ENCODE measurements at regions not wholly inside any gene's neighbourhood (a gene's known extent, or its start where the extent isn't known, plus 50 kb on each side); places are given as distances from the start of the nearest gene placed in this dataset.
A peak's percentile ranks its signal among the peaks of the same experiment; 100 is the strongest.

DNA sequence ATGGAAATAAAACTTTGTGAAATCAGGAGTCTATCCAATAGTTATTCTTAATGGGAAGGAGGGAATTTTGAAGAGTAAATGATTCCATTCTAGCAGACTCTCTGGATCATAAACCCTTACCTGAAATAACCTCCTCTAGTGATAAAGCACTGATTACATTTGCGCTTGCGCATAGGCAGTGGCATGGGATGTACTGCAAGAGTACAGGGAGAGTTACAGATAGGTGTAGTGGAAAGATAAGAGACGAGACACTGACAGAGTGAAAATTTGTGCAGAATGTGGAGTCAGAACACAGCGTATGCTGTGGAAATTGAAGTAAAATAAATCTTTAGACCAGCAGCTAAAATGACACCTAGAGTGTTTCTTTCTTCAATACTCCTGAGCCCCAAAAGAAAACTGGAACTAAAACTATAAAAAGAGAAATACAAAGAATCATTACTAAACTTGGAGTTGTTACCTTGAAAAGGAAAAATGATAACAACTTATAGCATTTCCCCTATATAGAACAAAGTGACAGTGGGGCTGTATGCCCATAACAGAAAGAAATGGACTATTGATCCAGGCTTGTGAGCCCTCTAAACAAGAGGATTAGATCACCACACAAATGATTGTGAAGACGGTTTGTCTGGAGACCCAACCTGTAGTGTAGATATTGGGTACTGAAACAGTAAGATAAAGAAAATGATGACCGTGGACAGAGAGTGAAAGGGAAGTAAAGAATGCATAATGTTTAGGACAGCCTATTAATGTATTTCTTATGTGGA lies 1471.2 kb upstream of the NUDT12 start:
- no peak for DNase-seq

DNA sequence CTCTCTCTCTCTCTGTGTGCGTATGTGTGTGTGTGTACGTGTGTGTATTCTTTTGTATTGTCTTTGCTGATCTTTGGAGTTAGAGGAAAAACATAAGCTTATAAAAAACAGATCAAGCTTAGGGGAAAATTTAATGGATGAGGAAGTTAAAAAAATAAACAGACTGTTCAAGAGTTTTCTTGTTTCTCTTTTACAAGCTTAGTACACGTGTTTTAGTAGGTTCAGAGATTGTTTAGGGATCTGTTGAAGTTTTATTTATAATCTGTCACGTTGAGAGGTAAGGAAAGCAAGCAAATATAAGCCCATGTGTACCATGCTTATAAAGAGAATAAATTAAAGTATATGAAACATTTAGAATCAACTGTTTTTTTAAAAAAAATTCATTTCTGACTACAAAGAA lies 1470.3 kb upstream of the NUDT12 start:
- no peak for DNase-seq

DNA sequence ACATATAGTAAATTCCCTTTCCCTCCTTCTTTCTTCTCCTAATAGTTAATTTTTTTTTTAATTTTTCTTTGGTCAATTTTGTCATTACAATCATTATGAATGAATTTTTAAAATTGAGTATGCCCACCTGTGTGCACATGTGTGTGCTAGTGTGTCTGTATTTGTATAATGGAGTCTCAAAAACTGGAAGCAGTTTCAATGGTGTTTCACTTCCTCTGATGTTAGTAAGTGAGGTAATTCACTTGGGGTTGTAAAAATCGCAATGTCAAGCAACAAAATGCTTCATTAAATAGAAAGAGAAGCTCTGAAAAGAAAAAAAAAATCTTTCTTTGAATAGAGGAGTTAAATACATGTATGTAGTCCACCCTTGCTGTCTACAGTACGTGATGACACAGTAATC lies 1467.6 kb upstream of the NUDT12 start:
- no peak for DNase-seq

DNA sequence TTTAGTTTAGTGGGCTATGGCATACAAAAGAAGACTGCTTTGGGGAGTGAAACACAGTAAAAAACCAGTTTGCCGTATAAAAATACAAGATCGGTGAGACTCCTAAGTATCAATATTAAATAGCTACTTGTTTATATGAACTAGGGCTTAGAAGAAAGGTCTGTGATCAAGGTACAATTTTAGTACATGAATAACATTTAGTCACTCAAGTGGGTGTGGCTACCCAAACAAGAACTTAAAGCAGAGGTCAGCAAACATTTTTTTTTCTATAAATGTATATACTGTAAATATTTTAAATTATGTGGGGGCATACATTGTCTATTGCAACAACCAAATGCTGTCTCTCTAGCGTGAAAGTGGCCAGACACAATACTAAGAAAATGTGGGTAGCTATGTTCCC lies 1452.5 kb upstream of the NUDT12 start:
- DNase-seq, result no peak

DNA sequence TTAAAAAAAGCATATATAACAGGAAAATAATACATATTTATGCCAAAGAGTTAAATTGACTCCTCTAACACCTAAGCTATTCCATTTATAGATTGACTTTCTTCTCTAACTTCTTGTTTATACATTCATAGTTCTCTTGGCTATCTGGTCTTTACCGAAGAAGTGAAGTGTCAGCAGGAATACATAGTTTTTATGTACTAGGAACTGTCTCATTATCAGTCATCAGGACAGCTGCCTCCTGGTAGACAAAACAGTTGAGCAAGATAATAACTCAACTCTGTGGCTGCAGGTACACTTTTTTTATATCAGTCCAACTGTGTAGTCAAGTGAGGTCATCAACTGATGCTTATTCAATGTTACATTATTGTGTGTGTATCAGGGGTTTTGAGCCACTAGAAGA lies 1436.0 kb upstream of the NUDT12 start:
- DNase-seq, result no peak

DNA sequence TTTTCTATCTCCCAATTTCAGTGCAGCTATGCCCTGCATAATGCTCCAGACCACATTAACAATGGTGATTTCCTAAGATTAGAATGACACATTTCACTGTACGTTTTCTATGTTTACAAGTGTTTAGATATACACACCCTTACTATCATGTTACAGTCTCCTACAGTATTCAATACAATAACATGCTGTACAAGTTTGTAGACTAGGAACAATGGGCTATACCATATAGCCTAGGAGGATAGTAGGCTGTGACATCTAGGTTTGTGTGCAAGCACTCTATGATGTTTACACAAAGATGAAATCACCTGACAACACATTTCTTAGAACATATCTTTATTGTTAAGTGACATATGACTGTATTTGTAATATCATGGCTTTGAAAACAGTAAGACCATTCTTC lies 1435.6 kb upstream of the NUDT12 start:
- DNase-seq, result no peak

DNA sequence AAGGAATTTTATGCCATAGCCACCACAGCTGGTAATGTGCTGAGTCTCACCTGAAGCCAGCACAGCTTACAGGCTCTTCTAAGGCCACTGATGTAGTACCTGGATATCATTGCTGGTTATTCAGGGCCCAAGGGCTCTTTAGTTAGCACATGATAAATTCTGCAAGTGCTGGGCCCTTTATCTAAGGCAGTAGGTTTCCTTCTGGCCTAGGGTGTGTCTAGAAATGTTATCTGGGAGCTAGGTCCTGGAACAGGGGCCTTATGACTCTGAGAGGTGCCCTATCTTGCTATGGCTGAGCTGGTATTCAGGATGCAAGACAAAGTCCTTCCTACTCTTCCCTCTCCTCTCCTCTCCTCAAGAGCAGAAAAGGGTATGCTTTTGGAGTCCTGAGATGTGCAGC lies 1424.5 kb upstream of the NUDT12 start:
- peak; percentile 1 for DNase-seq

DNA sequence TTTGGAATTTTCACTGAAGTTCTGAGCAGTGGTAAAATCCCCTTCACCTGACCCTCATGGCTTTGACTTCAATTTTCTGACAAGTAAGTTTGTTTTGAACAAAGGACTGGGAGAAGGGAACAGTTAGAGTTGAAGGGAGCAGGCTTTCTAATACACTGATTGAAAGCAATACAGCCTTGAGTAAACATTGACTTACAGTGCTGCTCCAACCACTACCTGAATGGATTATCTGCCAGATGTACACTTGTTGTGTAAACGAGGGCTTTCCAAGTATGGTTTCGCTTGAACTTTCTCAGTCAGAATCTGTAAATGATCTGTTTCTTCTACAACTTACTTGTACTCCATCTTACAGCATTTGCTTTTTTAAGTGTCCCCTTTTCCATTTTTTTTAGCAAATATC lies 1414.9 kb upstream of the NUDT12 start:
- no peak for DNase-seq

DNA sequence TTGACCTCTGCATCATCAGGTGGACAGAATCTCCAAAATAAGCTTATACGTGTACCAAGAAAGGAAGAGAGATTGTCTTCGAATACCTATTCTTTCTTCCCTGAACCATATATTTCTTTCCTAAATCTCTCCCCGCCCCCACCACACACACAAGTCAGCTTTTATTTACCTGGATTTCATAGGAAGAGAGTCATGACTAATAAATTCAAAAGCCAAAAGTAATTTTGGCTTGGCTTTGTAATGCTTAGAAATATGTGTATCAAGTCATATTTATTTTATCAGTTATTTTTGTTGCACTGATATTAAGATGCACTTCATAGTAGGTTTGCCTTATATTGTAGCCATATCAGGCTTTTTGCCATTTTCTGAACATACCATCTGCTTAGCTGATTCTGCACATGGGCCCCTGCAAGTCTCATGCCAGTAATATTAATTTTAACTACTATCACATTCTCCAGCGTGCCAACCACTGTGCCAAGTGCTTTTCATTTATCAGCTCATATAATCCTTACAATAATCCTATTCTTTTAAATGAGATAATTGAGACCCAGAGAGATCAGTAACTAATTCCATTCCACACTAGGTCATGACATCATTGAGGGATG lies 1405.3 kb upstream of the NUDT12 start:
- DNase-seq, result no peak

DNA sequence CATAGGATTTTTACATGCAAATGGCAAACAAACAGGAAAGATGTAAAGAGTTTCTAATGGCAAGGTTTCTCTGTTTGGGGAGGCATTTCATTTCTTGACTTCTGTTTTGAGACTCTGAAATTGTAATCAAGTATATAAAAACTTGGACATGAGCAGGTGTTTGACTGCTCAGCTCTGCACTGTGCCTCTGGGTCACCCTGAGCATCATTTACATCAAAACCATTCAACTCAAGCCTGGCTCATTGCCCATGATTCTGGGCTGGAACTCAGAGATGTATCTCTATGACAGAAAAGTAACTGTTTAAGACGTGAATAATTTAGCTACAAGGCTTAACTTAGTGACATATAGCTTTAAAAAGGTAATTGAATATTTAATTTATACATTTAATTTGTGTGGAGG lies 1402.4 kb upstream of the NUDT12 start:
- no peak for DNase-seq

DNA sequence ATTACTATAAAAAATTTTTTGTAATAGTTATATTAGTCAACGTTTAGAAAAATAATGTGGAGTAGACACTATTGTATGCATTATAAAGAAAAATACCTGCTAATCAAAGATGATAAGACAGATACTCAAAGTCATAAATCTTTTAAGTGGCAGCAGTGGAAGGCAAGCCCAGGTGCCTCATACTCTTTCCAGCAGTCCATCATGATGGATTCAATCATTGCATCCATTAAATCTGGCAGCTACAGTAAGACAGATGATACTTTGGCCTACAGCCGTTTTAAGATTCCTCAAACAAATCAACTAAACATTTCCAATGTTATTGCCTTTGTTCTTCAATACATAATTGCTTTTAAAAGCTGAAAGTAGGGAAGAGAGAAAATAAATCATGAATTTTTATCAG lies 1392.9 kb upstream of the NUDT12 start:
- no peak for DNase-seq

DNA sequence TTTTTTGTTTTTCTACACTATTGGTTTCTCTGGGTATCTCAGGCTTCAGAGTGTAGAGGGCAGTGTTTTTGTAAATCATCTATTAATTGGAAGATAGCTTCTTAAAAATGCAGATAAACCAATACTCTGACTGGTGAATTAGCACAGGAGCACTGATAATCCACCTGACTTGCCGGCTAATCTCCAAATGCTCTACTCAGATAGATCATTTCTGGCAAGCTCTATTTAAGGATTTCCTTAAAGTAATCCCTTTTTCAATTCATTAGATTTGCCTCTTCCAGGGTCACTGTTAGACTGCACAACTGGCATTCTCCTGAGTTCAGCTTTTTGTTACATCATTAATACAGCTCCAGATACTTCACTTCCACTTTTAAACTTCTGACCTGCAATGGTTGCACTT lies 1390.3 kb upstream of the NUDT12 start:
- DNase-seq, result no peak

DNA sequence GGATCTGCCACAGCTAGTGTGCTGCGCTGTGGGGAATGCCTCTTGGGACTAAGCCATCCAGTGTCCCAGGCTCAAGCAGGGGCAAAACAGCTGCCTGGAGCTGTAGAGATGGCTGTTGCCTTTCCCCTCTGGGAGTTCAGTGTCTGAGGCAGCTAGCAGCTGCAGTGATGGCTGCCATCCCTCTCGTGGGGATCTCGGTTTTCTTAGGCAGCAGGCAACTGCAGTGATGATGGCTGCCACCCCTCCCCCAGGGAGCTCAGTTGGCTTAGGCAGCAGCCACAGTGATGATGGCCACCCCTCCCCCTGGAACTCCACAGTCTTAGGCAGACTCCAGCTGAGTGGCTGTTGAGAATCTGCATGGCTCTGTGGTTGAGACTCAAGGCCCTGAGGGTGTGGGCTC lies 1389.2 kb upstream of the NUDT12 start:
- no peak for DNase-seq

DNA sequence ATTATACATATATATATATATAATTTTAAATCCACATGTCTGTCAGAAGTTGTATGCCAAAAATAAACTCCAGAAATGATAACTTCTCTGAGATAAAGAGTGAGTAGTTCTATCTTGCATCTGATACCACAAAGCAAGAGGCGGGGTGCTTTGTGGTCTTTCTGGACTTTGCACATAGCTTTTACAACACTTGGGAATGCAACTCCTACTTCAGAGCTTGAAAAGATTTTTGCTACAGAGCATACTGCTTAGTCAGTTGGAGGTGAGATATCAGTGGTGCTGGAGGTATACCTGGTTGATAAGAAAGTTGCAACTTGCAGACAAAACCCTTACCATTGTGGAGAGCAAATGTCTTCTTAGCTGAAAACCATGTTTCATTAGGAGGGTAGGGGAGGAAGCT lies 1384.5 kb upstream of the NUDT12 start:
- no peak for DNase-seq

DNA sequence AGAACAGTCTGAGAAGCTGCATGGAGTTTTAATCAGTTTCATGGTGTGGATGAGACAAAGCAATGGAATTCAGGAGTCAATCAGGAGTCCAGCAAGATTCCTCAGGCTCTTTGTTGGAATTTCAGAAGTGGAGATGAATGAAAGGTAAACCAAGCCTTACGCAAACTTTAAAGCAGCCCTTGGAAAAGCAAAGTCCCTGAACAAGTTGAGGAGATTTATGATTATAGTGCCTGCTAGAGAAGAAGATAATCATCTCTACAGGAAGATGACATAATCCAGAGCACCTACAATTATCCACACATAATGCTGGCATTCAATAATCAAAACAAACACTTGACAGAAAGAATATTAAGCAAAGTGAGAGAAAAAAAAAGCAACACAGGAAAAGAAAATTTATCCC lies 1380.1 kb upstream of the NUDT12 start:
- no peak for DNase-seq

DNA sequence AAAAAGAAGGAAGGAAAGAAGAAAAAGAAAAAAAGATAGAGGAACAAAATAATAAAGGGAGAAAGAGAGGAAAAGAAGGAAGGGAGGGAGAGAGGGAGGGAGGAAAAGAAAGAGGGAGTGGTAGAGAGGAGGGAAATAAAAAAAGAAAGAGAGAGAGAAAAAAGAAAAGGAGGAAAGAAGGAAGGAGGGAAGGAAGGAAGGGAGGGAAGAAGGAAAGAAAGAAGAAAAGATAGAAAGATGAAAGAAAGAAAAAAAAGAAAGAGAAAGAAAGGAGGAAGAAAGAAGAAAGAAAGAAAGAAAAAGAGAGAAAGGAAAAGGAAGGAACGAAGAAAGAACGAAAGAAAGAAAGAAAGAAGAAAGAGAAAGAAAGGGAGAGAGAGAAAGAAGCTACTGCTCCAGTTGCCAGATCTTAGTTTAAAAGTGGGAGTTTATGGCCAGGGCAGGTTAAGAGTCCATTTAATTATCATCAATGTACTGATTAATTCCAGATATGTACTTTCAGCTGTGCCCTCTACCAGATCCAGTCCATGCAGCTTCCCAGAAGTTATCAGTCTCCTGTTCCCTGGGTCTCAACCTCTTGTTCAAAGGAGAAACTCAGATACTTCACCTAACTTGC lies 1378.5 kb upstream of the NUDT12 start:
- DNase-seq, result no peak

DNA sequence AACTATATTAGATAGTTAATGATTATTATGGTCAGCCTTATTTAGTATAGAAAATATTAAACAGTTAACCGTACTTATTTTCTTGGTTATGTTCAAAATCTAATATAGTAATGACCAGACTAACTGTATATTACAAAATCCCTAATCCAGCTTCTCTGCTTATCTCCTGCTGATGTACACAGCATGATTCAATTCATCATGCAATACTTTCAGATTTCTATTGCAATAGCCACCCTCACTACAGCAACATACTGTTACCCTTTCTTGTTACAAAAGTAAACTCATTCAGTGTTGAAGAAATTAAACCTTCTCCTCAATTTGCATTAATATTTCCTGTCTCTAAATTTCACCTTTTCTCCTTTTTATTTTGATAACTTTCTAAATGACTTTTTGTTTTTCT lies 1375.0 kb upstream of the NUDT12 start:
- no peak for DNase-seq

DNA sequence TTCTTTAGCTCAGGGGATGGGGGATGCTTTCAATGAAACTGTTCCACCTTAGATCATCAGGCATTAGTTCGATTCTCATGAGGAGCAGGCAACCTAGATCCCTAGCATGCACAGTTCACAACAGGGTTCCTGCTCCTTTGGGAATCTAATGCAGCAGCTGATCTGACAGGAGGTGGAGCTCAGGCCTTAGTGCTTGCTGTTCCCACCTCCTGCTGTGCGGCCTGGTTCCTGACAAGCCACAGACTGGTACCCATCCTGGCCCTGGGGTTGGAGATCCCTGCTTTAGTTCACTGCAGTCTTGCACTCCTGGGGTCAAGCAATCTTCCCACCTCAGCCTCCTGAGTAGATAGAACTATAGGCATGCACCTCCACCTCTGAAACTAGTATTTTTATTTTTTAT lies 1369.8 kb upstream of the NUDT12 start:
- DNase-seq, result no peak

DNA sequence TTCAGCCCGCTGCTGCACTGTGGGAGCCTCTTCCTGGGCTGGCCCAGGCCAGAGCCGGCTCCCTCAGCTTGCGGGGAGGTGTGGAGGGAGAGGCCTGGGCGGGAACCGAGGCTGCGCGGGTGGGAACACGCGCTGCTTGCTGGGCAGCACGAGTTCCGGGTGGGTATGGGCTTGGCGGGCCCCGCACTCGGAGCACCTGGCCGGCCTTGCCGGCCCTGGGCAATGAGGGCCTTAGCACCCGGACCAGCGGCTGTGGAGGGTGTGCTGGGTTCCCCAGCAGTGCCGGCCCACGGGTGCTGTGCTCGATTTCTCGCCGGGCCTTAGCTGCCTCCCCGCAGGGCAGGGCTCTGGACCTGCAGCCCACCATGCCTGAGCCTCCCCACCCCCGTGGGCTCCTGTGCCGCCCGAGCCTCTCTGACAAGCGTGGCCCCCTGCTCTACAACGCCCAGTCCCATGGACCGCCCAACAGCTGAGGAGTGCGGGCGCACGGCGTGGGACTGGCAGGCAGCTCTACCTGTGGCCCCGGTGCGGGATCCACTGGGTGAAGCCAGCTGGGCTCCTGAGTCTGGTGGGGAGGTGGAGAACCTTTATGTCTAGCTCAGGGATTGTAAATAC lies 1366.4 kb upstream of the NUDT12 start:
- DNase-seq, result no peak

DNA sequence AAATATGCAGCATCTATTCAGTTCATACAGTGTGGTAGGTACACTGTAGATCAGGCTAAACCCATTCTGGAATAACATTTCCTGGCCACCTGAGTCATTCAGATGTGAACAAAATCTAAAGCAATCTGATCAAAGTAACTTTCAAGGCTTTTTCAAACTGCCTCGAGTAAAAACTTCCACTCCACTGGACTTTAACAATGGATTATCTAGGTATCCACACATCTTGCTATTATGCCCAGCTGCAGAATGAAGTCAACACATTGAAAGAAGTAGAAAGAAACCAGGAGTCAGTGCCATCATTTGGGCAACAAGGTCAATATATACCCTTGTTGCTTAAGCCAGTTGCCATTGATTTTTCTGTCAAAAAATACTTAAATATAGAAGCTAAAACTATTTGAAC lies 1352.6 kb upstream of the NUDT12 start:
- no peak for DNase-seq

DNA sequence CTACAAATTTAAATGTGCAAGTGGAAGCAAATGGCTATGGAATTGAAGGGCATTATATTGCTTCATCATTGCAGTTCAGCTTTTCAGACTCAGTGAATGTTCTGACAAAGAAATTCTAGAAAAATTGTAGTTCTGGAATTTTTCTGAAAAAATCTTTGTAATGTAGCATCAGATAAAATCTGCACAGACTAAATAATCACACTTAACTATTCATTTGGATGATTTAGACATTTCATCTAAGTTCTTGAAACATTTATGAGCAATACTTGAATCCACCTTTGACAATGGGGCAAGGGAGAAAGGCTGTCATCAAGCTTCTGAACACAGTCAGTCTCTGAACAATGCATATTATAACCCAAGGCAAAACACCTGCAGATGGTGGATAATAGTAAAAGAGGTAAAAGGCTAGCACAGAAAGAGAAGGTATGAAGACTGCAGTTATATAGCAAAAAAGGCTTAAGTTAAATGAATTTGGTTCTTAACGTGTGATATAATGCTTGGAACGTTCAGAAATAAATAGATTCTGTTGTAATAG lies 1352.0 kb upstream of the NUDT12 start:
- no peak for DNase-seq

DNA sequence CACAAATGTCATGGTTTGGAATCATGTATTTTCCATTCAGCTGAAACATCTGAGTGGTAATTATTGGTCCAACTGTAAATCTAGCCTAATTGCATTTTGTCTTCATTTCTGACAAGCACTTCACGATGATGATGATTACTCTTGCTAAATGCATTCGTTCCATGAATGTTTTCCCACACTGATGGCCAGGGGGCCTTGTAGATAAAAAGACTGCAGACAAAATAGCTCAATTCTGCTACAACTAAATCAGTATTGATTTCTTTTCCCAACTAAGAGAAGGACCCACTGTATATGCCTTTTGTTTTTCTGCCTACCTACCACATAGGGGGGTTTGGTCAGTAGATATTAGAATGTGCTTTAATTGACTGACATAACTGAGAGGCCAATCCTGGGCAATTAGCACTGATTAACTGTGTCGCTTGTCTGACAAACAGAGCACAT lies 1351.3 kb upstream of the NUDT12 start:
- no peak for DNase-seq

DNA sequence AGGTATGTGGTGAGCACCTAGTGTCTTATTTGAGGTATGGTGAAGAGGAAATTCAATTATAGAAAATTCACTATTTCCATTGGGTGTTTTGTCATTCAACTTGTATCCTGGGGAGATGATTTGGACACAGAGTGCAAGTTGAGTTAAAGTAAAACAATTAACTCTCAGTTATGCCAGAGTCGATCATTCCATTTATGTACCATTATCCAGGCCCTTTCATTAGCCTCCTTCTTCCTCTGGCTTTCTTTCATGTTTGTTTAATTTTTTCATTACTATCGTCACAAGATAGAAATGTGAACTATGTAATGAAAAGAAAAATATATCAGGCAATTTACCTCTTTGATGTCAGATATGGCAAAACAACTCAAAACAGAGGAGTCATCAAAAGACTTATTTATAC lies 1347.2 kb upstream of the NUDT12 start:
- no peak for DNase-seq

DNA sequence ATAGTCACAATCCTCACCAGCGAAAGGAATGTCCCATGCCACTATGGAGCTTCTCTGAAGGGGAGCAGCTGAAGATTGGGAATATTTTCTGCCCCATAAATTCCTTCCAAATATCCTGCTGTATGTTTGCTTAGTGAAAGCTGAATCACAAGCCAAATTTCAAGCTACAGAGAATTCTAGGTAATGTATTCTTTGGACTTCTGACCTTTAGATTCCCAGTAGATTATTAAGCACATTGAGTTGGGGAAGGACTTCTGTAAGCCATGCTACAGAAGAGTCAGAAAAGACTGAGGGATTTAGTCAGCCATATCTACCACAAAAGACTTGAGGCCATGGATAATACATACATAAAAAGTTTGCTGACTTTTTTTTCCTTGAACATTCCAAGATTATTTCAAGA lies 1342.0 kb upstream of the NUDT12 start:
- no peak for DNase-seq

All from hematopoietic multipotent progenitor cell treated with erythropoietin and hydrocortisone succinate and interleukin-3 and kit ligand, for 4 days (in vitro differentiated cells).